ENCODE measurements at regions not wholly inside any gene's neighbourhood (a gene's known extent, or its start where the extent isn't known, plus 50 kb on each side); places are given as distances from the start of the nearest gene placed in this dataset.

DNA sequence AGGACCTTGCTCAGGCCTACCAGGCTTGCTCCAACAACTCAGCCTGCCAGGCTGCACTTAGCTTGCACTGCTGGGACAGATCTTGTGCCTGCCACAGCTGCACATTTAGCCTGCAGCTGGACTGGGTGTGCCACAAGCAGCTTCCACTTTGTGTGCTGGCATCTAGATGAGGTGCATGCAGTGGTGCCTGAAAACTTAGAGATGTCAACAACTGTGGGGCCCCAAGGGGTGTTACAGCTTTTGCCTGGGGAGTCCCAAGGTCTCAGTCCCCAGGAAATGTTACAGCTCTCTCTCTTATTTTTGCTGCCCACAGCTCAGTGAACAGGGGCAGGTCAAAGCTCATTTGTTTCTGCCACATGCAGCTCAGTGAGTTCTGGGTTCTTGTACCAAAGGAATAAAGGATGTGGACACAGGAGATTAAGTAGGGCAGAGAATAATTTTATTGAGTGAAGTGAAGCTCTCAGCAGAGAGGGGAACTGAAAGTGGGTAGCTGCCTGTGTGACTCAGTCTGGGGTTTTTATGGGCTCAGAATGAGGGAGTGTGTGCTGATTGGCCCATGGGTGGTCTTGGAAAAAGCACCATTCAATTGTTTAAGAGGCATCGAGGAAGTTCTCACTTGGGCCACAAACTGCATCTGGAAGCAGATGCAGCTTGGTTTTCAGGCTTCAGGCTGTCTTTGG, 828.3 kb downstream of the TECRL start:
- TF ChIP-seq CTCF (IDR thresholded peaks at IDR 0.05), result no peak
- TF ChIP-seq POLR2A (IDR thresholded peaks at IDR 0.05), result no peak
- no peak for TF ChIP-seq POLR2AphosphoS5 (IDR thresholded peaks at IDR 0.05)
